SU-DHL-6 (cell line): ENCODE measurements at regions not wholly inside any gene's neighbourhood (a gene's known extent, or its start where the extent isn't known, plus 50 kb on each side); places are given as distances from the start of the nearest gene placed in this dataset.
A peak's percentile ranks its signal among the peaks of the same experiment; 100 is the strongest.

Source experiments
- H2AFZ ChIP-seq: fragments of 200-600 bp; sonication (generic); 2 replicates; pipeline ENCODE4 v1.6.1; 2014; ENCODE audit warnings: low read depth, mild to moderate bottlenecking, moderate library complexity, mixed read lengths, antibody characterized with exemption, low read length; ENCODE audit not compliant: severe bottlenecking
- H3F3A ChIP-seq: fragments of 200-600 bp; shearing (Covaris generic); 2 replicates; pipeline ENCODE4 v1.6.0; 2016; ENCODE audit warnings: antibody characterized with exemption, mild to moderate bottlenecking; ENCODE audit not compliant: insufficient read depth
- H3K27ac ChIP-seq: fragments of 200-600 bp; sonication (generic); 2 replicates; pipeline ENCODE4 v1.5.1; 2016; ENCODE audit warnings: low read depth, mild to moderate bottlenecking, low read length, moderate library complexity, mixed read lengths
- H3K27me3 ChIP-seq: fragments of 200-600 bp; sonication (generic), shearing (Covaris generic); 2 replicates; pipeline ENCODE4 v1.6.0; 2014; ENCODE audit warnings: mild to moderate bottlenecking, low read length
- H3K36me3 ChIP-seq: fragments of 200-600 bp; sonication (generic); 2 replicates; pipeline ENCODE4 v1.6.1; 2014; ENCODE audit warnings: mild to moderate bottlenecking, low read length, mixed read lengths
- H3K4me2 ChIP-seq: fragments of 300-600, 200-600 bp; shearing (Covaris generic), sonication (generic); 2 replicates; pipeline ENCODE4 v1.6.0; 2014; ENCODE audit warnings: low read length, low read depth, mild to moderate bottlenecking; ENCODE audit not compliant: poor library complexity, severe bottlenecking
- H3K4me3 ChIP-seq: fragments of 200-600 bp; sonication (generic); 2 replicates; pipeline ENCODE4 v1.5.1; 2014; ENCODE audit warnings: antibody characterized with exemption, low read length, mild to moderate bottlenecking, mixed read lengths; ENCODE audit not compliant: insufficient read depth, poor library complexity, severe bottlenecking
- H3K79me2 ChIP-seq: fragments of 200-600 bp; sonication (generic); 2 replicates; pipeline ENCODE4 v1.6.1; 2014; ENCODE audit warnings: mild to moderate bottlenecking, low read length, moderate library complexity; ENCODE audit not compliant: insufficient read depth
- H3K9ac ChIP-seq: fragments of 200-600 bp; sonication (generic); 2 replicates; pipeline ENCODE4 v1.7.0; 2014; ENCODE audit warnings: mild to moderate bottlenecking, low read length
- H3K9me2 ChIP-seq: fragments of 200-600 bp; sonication (generic); replicated peaks from 2 replicates; pipeline ENCODE4 v1.6.1; 2014; ENCODE audit warnings: low read length; ENCODE audit not compliant: insufficient read depth
- H3K9me3 ChIP-seq: fragments of 200-600 bp; sonication (generic); 2 replicates; pipeline ENCODE4 v1.6.1; 2014; ENCODE audit warnings: low read length, mixed read lengths; ENCODE audit not compliant: insufficient read depth
- H4K20me1 ChIP-seq: fragments of 200-600 bp; sonication (generic); 2 replicates; pipeline ENCODE4 v1.6.1; 2014; ENCODE audit warnings: low read depth, mild to moderate bottlenecking, antibody characterized with exemption, low read length, moderate library complexity, mixed read lengths
- CTCF ChIP-seq: fragments of 200-600 bp; sonication (generic); IDR thresholded peaks from one replicate; pipeline ENCODE4 v1.5.1; 2017; ENCODE audit warnings: antibody characterized with exemption, mild to moderate bottlenecking, low read length, moderate library complexity; ENCODE audit not compliant: insufficient read depth, poor library complexity, severe bottlenecking
- EZH2phosphoT487 ChIP-seq: fragments of 200-600 bp; sonication (generic), shearing (Covaris generic); conservative IDR thresholded peaks from 2 replicates; pipeline ENCODE4 v1.6.1; 2018; ENCODE audit warnings: mild to moderate bottlenecking, antibody characterized with exemption, low read length, moderate library complexity, mixed read lengths

DNA sequence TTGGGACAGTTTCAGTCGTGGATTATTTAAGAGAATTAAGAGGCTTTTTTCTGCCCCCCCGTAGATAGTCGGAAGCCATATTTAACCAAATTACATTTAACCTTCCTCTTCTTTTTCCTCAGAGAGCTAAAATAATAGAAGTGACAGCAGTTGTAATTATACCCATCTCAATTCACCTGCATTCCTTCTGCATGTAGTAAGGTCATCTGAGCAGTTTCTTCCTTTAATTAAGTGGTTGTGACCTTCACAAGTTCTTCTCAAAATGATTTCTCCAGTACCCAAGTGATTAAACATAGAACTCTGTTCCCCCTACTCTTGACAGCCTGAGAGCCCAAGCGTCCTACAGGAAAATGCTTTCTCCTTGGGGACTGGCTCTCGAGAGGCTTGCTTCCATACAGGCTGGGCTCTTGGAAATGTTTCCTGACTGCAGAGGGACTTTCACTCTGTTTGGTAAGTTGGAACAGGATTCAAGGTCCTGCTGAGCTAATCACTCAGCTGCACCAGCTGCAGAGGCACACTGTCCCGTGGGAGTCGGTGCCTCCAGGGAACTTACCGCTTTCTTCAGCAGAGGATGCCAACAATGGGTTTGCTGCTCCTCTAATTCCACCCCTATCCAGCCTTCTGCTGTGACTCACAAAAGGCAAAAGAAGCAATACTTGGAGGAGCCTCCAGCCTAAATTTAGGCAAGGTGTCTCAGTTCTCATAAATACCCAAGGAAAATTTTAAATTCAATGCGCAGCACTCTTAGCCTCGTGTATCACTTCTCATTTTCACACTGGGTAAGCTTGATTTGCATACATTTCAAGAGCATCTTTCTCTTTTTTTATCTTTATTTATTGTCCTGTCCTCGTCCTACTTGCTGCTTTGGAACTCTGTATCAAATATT is 414.9 kb downstream of the KIF16B start:
- no peaks in the 10 kb centered on the region for H3K9me2 ChIP-seq
- H3F3A ChIP-seq = no peaks in the 10 kb centered on the region
- 0 out of 2 replicates have a peak overlapping the region, but pooled peaks have one; percentile 20 for H3K27ac ChIP-seq
- no peaks in the 10 kb centered on the region for H3K36me3 ChIP-seq
- H3K4me3 ChIP-seq = no peak overlapping the region
- peak overlapping the region; percentile 9 for H2AFZ ChIP-seq
- no peaks in the 10 kb centered on the region for H4K20me1 ChIP-seq
- H3K9me3 ChIP-seq = no peaks in the 10 kb centered on the region
- H3K27me3 ChIP-seq = no peaks in the 10 kb centered on the region
- H3K4me2 ChIP-seq = peak overlapping the region; percentile 18
- H3K9ac ChIP-seq = no peak overlapping the region
- H3K79me2 ChIP-seq = no peaks in the 10 kb centered on the region
- TF ChIP-seq CTCF (no peak), EZH2phosphoT487 (no peak)

DNA sequence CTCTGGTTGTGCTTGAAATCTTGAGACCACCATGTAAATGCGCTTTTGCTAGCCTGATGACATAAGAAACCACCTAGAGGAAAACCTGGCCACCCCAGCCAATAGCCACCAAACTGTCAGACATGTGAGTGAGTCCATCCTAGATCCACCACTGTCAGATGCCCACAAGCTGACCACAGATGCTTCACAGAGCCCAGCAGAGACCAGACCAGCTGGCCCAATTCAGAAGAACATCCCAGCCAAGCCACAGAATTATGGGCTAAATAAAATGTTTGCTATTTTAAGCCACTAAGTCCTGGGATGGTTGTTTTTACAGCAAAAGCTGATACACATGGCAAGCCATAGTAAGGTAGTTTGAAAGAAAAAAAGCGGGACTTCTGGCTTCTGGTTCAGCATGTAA is 425.3 kb downstream of the KIF16B start:
- no peaks in the 10 kb centered on the region for H3K9me2 ChIP-seq
- no peaks in the 10 kb centered on the region for H3K27me3 ChIP-seq
- H2AFZ ChIP-seq = no peak overlapping the region
- no peaks in the 10 kb centered on the region for H3K79me2 ChIP-seq
- no peak overlapping the region for H3K27ac ChIP-seq
- H4K20me1 ChIP-seq = no peaks in the 10 kb centered on the region
- H3K4me3 ChIP-seq = no peak overlapping the region
- no peak overlapping the region for H3K9ac ChIP-seq
- no peaks in the 10 kb centered on the region for H3K36me3 ChIP-seq
- no peak for TF ChIP-seq CTCF
- no peak for TF ChIP-seq EZH2phosphoT487
- H3F3A ChIP-seq = no peaks in the 10 kb centered on the region
- H3K9me3 ChIP-seq = no peaks in the 10 kb centered on the region; the same call in 1 of the 2 replicates
- no peak overlapping the region for H3K4me2 ChIP-seq

- Histone ChIP-seq H3K9me2 (no peaks in the 10 kb centered on the region), H4K20me1 (no peaks in the 10 kb centered on the region), H2AFZ (no peak overlapping the region), H3K36me3 (no peaks in the 10 kb centered on the region), H3K9me3 (no peaks in the 10 kb centered on the region; the same call in 1 of the 2 replicates), H3K27me3 (no peaks in the 10 kb centered on the region), H3F3A (no peaks in the 10 kb centered on the region), H3K27ac (no peak overlapping the region), H3K4me3 (no peak overlapping the region), H3K79me2 (no peaks in the 10 kb centered on the region), H3K9ac (no peak overlapping the region), H3K4me2 (no peak overlapping the region)
- no peak for TF ChIP-seq EZH2phosphoT487
- TF ChIP-seq CTCF = no peak
Observed at GRCh38 chr20:16147216-16147615, 426.0 kb downstream of the KIF16B start.
